ENCODE measurements at regions not wholly inside any gene's neighbourhood (a gene's known extent, or its start where the extent isn't known, plus 50 kb on each side); places are given as distances from the start of the nearest gene placed in this dataset.

GRCh38 chr7:41190581-41190980, 512.3 kb downstream of the INHBA start:
- in situ Hi-C loops (cut with MboI; ENCODE audit: low pct_ligation_motif_present in 1 of 4, low pct_unique_long_range_greater_than_20kb in 1 of 4, low sequenced_read_pairs in 3 of 4), result no loop called here
- intact Hi-C loops (cut with DNase I; ENCODE audit: low total_unique reads), result no loop called here
- H3K4me3 ChIP-seq, result no peak overlapping the region
- H3K36me3 ChIP-seq, result no peaks in the 10 kb centered on the region
- WGBS, 2 donors (ENCODE audit: low coverage in 1 of 2), result 43 to 100% methylated on average over 1 to 2 of the region's 2 CpGs
- TF ChIP-seq POLR2AphosphoS5 (IDR thresholded peaks at IDR 0.05), result no peak
- TF ChIP-seq POLR2A (IDR thresholded peaks at IDR 0.05), result no peak
- no peak for TF ChIP-seq EP300 (IDR thresholded peaks at IDR 0.05; ENCODE audit: low read depth)
- no peak for TF ChIP-seq CTCF (IDR thresholded peaks at IDR 0.05)
- no peak for DNase-seq
- no peak overlapping the region for H3K27ac ChIP-seq
- H3K9me3 ChIP-seq, result no peaks in the 10 kb centered on the region
- no peaks in the 10 kb centered on the region for H3K4me1 ChIP-seq
- H3K27me3 ChIP-seq, result no peaks in the 10 kb centered on the region

- in situ Hi-C loops (cut with MboI; ENCODE audit: low pct_ligation_motif_present in 1 of 4, low pct_unique_long_range_greater_than_20kb in 1 of 4, low sequenced_read_pairs in 3 of 4), result no loop called here
- H3K27ac ChIP-seq, result no peak overlapping the region
- no peaks in the 10 kb centered on the region for H3K27me3 ChIP-seq
- H3K4me3 ChIP-seq, result no peak overlapping the region
- TF ChIP-seq EP300 (IDR thresholded peaks at IDR 0.05; ENCODE audit: low read depth) (no peak), CTCF (IDR thresholded peaks at IDR 0.05) (no peak), POLR2AphosphoS5 (IDR thresholded peaks at IDR 0.05) (no peak), POLR2A (IDR thresholded peaks at IDR 0.05) (no peak)
- H3K4me1 ChIP-seq, result no peaks in the 10 kb centered on the region
- DNase-seq, result no peak
- H3K36me3 ChIP-seq, result no peaks in the 10 kb centered on the region
- intact Hi-C loops (cut with DNase I; ENCODE audit: low total_unique reads), result no loop called here
- WGBS, 2 donors (ENCODE audit: low coverage in 1 of 2), result 65 to 85% methylated on average over 2 of the region's 2 CpGs
- no peaks in the 10 kb centered on the region for H3K9me3 ChIP-seq
Measured at GRCh38 chr7:41189866-41190265, 513.0 kb downstream of the INHBA start.

GRCh38 chr7:41188163-41189130, 514.4 kb downstream of the INHBA start:
- Histone ChIP-seq H3K36me3 (no peaks in the 10 kb centered on the region), H3K4me1 (no peaks in the 10 kb centered on the region), H3K27ac (no peak overlapping the region), H3K27me3 (no peaks in the 10 kb centered on the region), H3K4me3 (no peak overlapping the region), H3K9me3 (no peaks in the 10 kb centered on the region)
- in situ Hi-C loops (cut with MboI; ENCODE audit: low pct_ligation_motif_present in 1 of 4, low pct_unique_long_range_greater_than_20kb in 1 of 4, low sequenced_read_pairs in 3 of 4), result no loop called here
- intact Hi-C loops (cut with DNase I; ENCODE audit: low total_unique reads), result no loop called here
- TF ChIP-seq POLR2AphosphoS5 (IDR thresholded peaks at IDR 0.05) (no peak), EP300 (IDR thresholded peaks at IDR 0.05; ENCODE audit: low read depth) (no peak), CTCF (IDR thresholded peaks at IDR 0.05) (no peak), POLR2A (IDR thresholded peaks at IDR 0.05) (no peak)
- WGBS, 2 donors (ENCODE audit: low coverage in 1 of 2), result 58 to 70% methylated on average over 5 to 8 of the region's 8 CpGs
- no peak for DNase-seq

GRCh38 chr7:41187322-41187721, 515.6 kb downstream of the INHBA start:
- H3K27ac ChIP-seq, result no peak overlapping the region
- H3K9me3 ChIP-seq, result no peaks in the 10 kb centered on the region
- H3K4me1 ChIP-seq, result no peaks in the 10 kb centered on the region
- WGBS, 2 donors (ENCODE audit: low coverage in 1 of 2), result 82 to 86% methylated on average over 4 of the region's 4 CpGs
- in situ Hi-C loops (cut with MboI; ENCODE audit: low pct_ligation_motif_present in 1 of 4, low pct_unique_long_range_greater_than_20kb in 1 of 4, low sequenced_read_pairs in 3 of 4) (no loop called here), intact Hi-C loops (cut with DNase I; ENCODE audit: low total_unique reads) (no loop called here)
- no peak overlapping the region for H3K4me3 ChIP-seq
- no peak for TF ChIP-seq EP300 (IDR thresholded peaks at IDR 0.05; ENCODE audit: low read depth)
- no peak for TF ChIP-seq POLR2A (IDR thresholded peaks at IDR 0.05)
- no peak for TF ChIP-seq CTCF (IDR thresholded peaks at IDR 0.05)
- no peak for TF ChIP-seq POLR2AphosphoS5 (IDR thresholded peaks at IDR 0.05)
- no peaks in the 10 kb centered on the region for H3K27me3 ChIP-seq
- no peak for DNase-seq
- H3K36me3 ChIP-seq, result no peaks in the 10 kb centered on the region
